GM19467 (cell line): ENCODE measurements at regions not wholly inside any gene's neighbourhood (a gene's known extent, or its start where the extent isn't known, plus 50 kb on each side); places are given as distances from the start of the nearest gene placed in this dataset.

Experiments used
- ATAC-seq: cut with Tn5 transposase; IDR thresholded peaks from one replicate; pipeline ENCODE4 v1.9.1; 2021; ENCODE audit warnings: mild to moderate bottlenecking, moderate library complexity; ENCODE audit not compliant: unreplicated experiment

GRCh38 chrX:68897118-68897945, 68.5 kb downstream of the EFNB1 start:
- no peak for ATAC-seq

- ATAC-seq = no peak
These were observed 67.8 kb downstream of the EFNB1 start for GRCh38 chrX:68896581-68896980.

- ATAC-seq = no peak
These were observed 67.0 kb downstream of the EFNB1 start for GRCh38 chrX:68895778-68896177.

- no peak for ATAC-seq
These were observed 66.5 kb downstream of the EFNB1 start for GRCh38 chrX:68895341-68895755.

GRCh38 chrX:68894513-68895340, 65.9 kb downstream of the EFNB1 start:
- no peak for ATAC-seq

GRCh38 chrX:68894142-68894512, 65.3 kb downstream of the EFNB1 start:
- no peak for ATAC-seq

- ATAC-seq = no peak
These were observed 63.8 kb downstream of the EFNB1 start for GRCh38 chrX:68892651-68893050.

GRCh38 chrX:68892134-68892533, 63.3 kb downstream of the EFNB1 start:
- ATAC-seq = no peak
